PFSK-1 (cell line): ENCODE measurements at regions not wholly inside any gene's neighbourhood (a gene's known extent, or its start where the extent isn't known, plus 50 kb on each side); places are given as distances from the start of the nearest gene placed in this dataset.

Experiments used
- POLR2AphosphoS5 ChIP-seq: IDR thresholded peaks from 2 replicates; pipeline ENCODE4 v1.6.1; 2012; ENCODE audit warnings: low read depth, mild to moderate bottlenecking, control low read depth, low read length, moderate library complexity
- TAF1 ChIP-seq: IDR thresholded peaks from 2 replicates; pipeline ENCODE4 v1.6.1; 2012; ENCODE audit warnings: low read length, control low read depth, borderline replicate concordance; ENCODE audit not compliant: insufficient read depth

- TF ChIP-seq POLR2AphosphoS5: no peak
- TF ChIP-seq TAF1: no peak
Measured at GRCh38 chr3:34934660-34935059, 704.7 kb upstream of the ARPP21 start.
